WTC11 (cell line): ENCODE measurements at regions not wholly inside any gene's neighbourhood (a gene's known extent, or its start where the extent isn't known, plus 50 kb on each side); places are given as distances from the start of the nearest gene placed in this dataset.

ENCODE experiments used
- ATAC-seq: fragments of 200-7000 bp; cut with Tn5 transposase; 2 replicates; pipeline ENCODE4 v1.10.0; 2021; ENCODE audit warnings: mild to moderate bottlenecking, moderate library complexity
- CTCF ChIA-PET: fragments of 300-600 bp; sonication (Branson Sonifier 250); formaldehyde crosslinking; loops from one replicate; lab custom pipeline; 2021; ENCODE audit warnings: antibody characterized with exemption; lab: Charles Lee
- POLR2A ChIA-PET: fragments of 350-600 bp; sonication (Branson Sonifier 250); formaldehyde crosslinking; loops from one replicate; lab custom pipeline; 2021; ENCODE audit warnings: antibody characterized with exemption; lab: Charles Lee
- DNase-seq: peaks from one replicate; pipeline ENCODE4 v3.0.0; 2021; ENCODE audit warnings: low spot score
- H3K27ac Mint-ChIP-seq: 2 replicates; pipeline ENCODE4 v1.8.0; 2021; ENCODE audit warnings: mixed read lengths
- H3K27me3 Mint-ChIP-seq: 2 replicates; pipeline ENCODE4 v1.8.0; 2021; ENCODE audit warnings: low read depth, mild to moderate bottlenecking, moderate library complexity, mixed read lengths
- H3K36me3 Mint-ChIP-seq: 2 replicates; pipeline ENCODE4 v1.8.0; 2021; ENCODE audit warnings: mixed read lengths
- H3K4me1 Mint-ChIP-seq: 2 replicates; pipeline ENCODE4 v1.8.0; 2022; ENCODE audit warnings: mixed read lengths
- H3K4me3 Mint-ChIP-seq: 2 replicates; pipeline ENCODE4 v1.8.0; 2021; ENCODE audit warnings: mild to moderate bottlenecking, moderate library complexity, mixed read lengths
- H3K9me3 Mint-ChIP-seq: 2 replicates; pipeline ENCODE4 v1.8.0; 2021; ENCODE audit warnings: mixed read lengths
- ATF1 ChIP-seq: sonication (generic); formaldehyde crosslinking; IDR thresholded peaks from 2 replicates; pipeline ENCODE4 v1.8.1; 2023; ENCODE audit warnings: mild to moderate bottlenecking, moderate library complexity, missing genetic modification reagents
- FOXP1 ChIP-seq: sonication (generic); formaldehyde crosslinking; IDR thresholded peaks from 2 replicates; pipeline ENCODE4 v1.8.0; 2022; ENCODE audit warnings: missing genetic modification reagents, mild to moderate bottlenecking, moderate library complexity, borderline replicate concordance
- IRF2 ChIP-seq: sonication (generic); formaldehyde crosslinking; IDR thresholded peaks from 2 replicates; pipeline ENCODE4 v1.8.0; 2022; ENCODE audit warnings: low read depth, missing genetic modification reagents, borderline replicate concordance
- NFATC4 ChIP-seq: fragments of 250-450 bp; sonication (Bioruptor Pico); IDR thresholded peaks from 2 replicates; pipeline ENCODE4 v1.9.0; 2021; ENCODE audit warnings: mild to moderate bottlenecking
- NR1H2 ChIP-seq: sonication (generic); formaldehyde crosslinking; IDR thresholded peaks from 2 replicates; pipeline ENCODE4 v1.9.0; 2021; ENCODE audit warnings: mild to moderate bottlenecking, moderate library complexity, missing genetic modification reagents
- TP53 ChIP-seq: sonication (generic); formaldehyde crosslinking; IDR thresholded peaks from 2 replicates; pipeline ENCODE4 v1.8.1; 2023; ENCODE audit warnings: mild to moderate bottlenecking, missing genetic modification reagents
- USF2 ChIP-seq: sonication (generic); formaldehyde crosslinking; IDR thresholded peaks from 2 replicates; pipeline ENCODE4 v1.8.1; 2023; ENCODE audit warnings: mild to moderate bottlenecking, missing genetic modification reagents, moderate library complexity
- ZMAT4 ChIP-seq: fragments of 250-450 bp; sonication (Bioruptor Pico); IDR thresholded peaks from 2 replicates; pipeline ENCODE4 v1.9.0; 2021; ENCODE audit warnings: mild to moderate bottlenecking
- ZNF121 ChIP-seq: sonication (generic); formaldehyde crosslinking; IDR thresholded peaks from 2 replicates; pipeline ENCODE4 v1.8.0; 2023; ENCODE audit warnings: missing genetic modification reagents
- ZNF425 ChIP-seq: fragments of 250-450 bp; sonication (Bioruptor Pico); conservative IDR thresholded peaks from 2 replicates; pipeline ENCODE4 v1.9.0; 2021; ENCODE audit warnings: mild to moderate bottlenecking
- ZNF671 ChIP-seq: fragments of 250-450 bp; sonication (Bioruptor Pico); IDR thresholded peaks from 2 replicates; pipeline ENCODE4 v1.8.0; 2021; ENCODE audit warnings: mild to moderate bottlenecking
- TF ChIP-seq, protein P1 (sequence below): fragments of 200-600 bp; IDR thresholded peaks from 2 replicates; pipeline ENCODE4 v1.8.0; 2022; ENCODE audit warnings: antibody characterized with exemption
- TF ChIP-seq, protein P2 (sequence below): sonication (generic); formaldehyde crosslinking; IDR thresholded peaks from 2 replicates; pipeline ENCODE4 v1.8.1; 2022; ENCODE audit warnings: mild to moderate bottlenecking, moderate library complexity, missing genetic modification reagents
- TF ChIP-seq, protein P3 (sequence below): sonication (generic); formaldehyde crosslinking; IDR thresholded peaks from 2 replicates; pipeline ENCODE4 v1.8.0; 2023; ENCODE audit warnings: missing genetic modification reagents, mild to moderate bottlenecking, borderline replicate concordance

DNA sequence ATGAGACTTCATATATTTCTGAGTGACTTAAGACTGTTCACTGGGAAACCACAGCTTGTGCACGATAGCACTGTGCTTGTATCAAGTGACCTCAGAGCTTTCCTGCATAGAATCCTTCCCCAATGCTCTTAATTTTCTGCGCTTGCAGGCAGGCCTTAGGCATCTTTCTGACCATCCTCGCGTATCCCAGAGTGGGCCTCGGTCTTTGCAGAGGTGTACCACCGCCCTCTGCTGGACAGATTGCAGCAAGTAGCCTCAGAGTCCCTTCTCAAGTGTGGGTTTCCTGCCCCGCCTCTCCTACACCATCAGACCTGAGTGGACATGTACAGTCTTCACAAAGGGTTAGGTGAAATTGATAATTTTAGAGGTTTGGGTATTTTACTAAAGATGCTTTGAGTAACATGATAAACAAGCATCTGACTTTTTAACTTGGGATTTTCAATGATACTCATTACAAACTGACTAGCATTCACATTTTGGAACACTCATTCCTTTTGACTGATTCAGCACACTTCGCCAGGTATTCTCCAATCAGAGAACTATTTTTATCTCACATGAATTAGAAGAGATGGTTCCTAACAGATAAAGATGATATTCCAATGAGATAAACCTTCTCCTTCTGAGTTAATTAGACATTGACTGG lies 246.5 kb upstream of the USP25 start:
- DNase-seq = peak; percentile 86
- no peaks in the 10 kb centered on the region for H3K9me3 Mint-ChIP-seq
- POLR2A ChIA-PET = no interaction called here
- peaks cover 10% of the 10 kb centered on the region for H3K4me1 Mint-ChIP-seq
- CTCF ChIA-PET = interaction anchor here (0.6 to 1.8 kb wide), 19 partner anchors 16 to 1916 kb away, joined by 3 to 9 read pairs (median 3); partner anchors contain the start of gene NRIP1
- peak; percentile 96 for ATAC-seq
- H3K4me3 Mint-ChIP-seq = no peak overlapping the region
- H3K36me3 Mint-ChIP-seq = no peaks in the 10 kb centered on the region
- H3K27me3 Mint-ChIP-seq = no peaks in the 10 kb centered on the region
- H3K27ac Mint-ChIP-seq = no peak overlapping the region
- no peak for TF ChIP-seq ZMAT4
- TF ChIP-seq, protein P1, sequence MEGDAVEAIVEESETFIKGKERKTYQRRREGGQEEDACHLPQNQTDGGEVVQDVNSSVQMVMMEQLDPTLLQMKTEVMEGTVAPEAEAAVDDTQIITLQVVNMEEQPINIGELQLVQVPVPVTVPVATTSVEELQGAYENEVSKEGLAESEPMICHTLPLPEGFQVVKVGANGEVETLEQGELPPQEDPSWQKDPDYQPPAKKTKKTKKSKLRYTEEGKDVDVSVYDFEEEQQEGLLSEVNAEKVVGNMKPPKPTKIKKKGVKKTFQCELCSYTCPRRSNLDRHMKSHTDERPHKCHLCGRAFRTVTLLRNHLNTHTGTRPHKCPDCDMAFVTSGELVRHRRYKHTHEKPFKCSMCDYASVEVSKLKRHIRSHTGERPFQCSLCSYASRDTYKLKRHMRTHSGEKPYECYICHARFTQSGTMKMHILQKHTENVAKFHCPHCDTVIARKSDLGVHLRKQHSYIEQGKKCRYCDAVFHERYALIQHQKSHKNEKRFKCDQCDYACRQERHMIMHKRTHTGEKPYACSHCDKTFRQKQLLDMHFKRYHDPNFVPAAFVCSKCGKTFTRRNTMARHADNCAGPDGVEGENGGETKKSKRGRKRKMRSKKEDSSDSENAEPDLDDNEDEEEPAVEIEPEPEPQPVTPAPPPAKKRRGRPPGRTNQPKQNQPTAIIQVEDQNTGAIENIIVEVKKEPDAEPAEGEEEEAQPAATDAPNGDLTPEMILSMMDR = peak; percentile 79
- TF ChIP-seq, all 79 proteins: peak for 1

GRCh38 chr21:15486460-15487195 lies 243.2 kb upstream of the USP25 start:
- no peak for ATAC-seq
- ChIA-PET POLR2A (no interaction called here), CTCF (interaction anchor here (1.1 to 2.2 kb wide), 3 partner anchors 55 to 713 kb away, joined by 3 to 5 read pairs (median 3); no protein-coding TSS in a partner anchor)
- no peaks in the 10 kb centered on the region for H3K36me3 Mint-ChIP-seq
- no peaks in the 10 kb centered on the region for H3K27me3 Mint-ChIP-seq
- no peaks in the 10 kb centered on the region for H3K9me3 Mint-ChIP-seq
- no peak overlapping the region for H3K27ac Mint-ChIP-seq
- no peak overlapping the region for H3K4me3 Mint-ChIP-seq
- H3K4me1 Mint-ChIP-seq = peaks cover 8% of the 10 kb centered on the region
- TF ChIP-seq IRF2 = no peak
- TF ChIP-seq NR1H2 (CRISPR knock-in tag) = no peak
- no peak for TF ChIP-seq ZNF671 (CRISPR knock-in tag)
- no peak for TF ChIP-seq FOXP1 (CRISPR knock-in tag)
- TF ChIP-seq ZNF121 (CRISPR knock-in tag) = no peak
- no peak for TF ChIP-seq ATF1 (CRISPR knock-in tag)
- no peak for TF ChIP-seq ZNF425
- TF ChIP-seq, protein P2, sequence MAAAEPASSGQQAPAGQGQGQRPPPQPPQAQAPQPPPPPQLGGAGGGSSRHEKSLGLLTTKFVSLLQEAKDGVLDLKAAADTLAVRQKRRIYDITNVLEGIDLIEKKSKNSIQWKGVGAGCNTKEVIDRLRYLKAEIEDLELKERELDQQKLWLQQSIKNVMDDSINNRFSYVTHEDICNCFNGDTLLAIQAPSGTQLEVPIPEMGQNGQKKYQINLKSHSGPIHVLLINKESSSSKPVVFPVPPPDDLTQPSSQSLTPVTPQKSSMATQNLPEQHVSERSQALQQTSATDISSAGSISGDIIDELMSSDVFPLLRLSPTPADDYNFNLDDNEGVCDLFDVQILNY (CRISPR knock-in tag) = no peak
- TF ChIP-seq, protein P3, sequence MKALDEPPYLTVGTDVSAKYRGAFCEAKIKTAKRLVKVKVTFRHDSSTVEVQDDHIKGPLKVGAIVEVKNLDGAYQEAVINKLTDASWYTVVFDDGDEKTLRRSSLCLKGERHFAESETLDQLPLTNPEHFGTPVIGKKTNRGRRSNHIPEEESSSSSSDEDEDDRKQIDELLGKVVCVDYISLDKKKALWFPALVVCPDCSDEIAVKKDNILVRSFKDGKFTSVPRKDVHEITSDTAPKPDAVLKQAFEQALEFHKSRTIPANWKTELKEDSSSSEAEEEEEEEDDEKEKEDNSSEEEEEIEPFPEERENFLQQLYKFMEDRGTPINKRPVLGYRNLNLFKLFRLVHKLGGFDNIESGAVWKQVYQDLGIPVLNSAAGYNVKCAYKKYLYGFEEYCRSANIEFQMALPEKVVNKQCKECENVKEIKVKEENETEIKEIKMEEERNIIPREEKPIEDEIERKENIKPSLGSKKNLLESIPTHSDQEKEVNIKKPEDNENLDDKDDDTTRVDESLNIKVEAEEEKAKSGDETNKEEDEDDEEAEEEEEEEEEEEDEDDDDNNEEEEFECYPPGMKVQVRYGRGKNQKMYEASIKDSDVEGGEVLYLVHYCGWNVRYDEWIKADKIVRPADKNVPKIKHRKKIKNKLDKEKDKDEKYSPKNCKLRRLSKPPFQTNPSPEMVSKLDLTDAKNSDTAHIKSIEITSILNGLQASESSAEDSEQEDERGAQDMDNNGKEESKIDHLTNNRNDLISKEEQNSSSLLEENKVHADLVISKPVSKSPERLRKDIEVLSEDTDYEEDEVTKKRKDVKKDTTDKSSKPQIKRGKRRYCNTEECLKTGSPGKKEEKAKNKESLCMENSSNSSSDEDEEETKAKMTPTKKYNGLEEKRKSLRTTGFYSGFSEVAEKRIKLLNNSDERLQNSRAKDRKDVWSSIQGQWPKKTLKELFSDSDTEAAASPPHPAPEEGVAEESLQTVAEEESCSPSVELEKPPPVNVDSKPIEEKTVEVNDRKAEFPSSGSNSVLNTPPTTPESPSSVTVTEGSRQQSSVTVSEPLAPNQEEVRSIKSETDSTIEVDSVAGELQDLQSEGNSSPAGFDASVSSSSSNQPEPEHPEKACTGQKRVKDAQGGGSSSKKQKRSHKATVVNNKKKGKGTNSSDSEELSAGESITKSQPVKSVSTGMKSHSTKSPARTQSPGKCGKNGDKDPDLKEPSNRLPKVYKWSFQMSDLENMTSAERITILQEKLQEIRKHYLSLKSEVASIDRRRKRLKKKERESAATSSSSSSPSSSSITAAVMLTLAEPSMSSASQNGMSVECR (CRISPR knock-in tag) = no peak
- TF ChIP-seq TP53 (CRISPR knock-in tag) = no peak
- TF ChIP-seq NFATC4 (CRISPR knock-in tag) = no peak
- TF ChIP-seq USF2 (CRISPR knock-in tag) = no peak
- no peak for DNase-seq
